GM10248 (cell line): ENCODE measurements at regions not wholly inside any gene's neighbourhood (a gene's known extent, or its start where the extent isn't known, plus 50 kb on each side); places are given as distances from the start of the nearest gene placed in this dataset.
"Not testable (repeated sequence)": the region's sequence is repeated elsewhere in the genome, so short reads cannot be mapped to it uniquely, and the experiment has no call there.

Source experiments
- CTCF ChIA-PET: fragments of 300-600 bp; sonication (Branson Sonifier 250); formaldehyde crosslinking; extraction: SDS; loops from one replicate; lab custom pipeline; 2021; ENCODE audit warnings: antibody characterized with exemption; lab: Yijun Ruan, JAX
- POLR2A ChIA-PET: fragments of 350-650 bp; sonication (Branson Sonifier 250); formaldehyde crosslinking; extraction: SDS; loops from one replicate; lab custom pipeline; 2020; ENCODE audit warnings: antibody characterized with exemption; lab: Yijun Ruan, JAX
- DNase-seq: peaks from one replicate; pipeline ENCODE4 v3.0.0; 2012; ENCODE audit errors: extremely low spot score
- CTCF ChIP-seq: IDR thresholded peaks from 2 replicates; pipeline ENCODE4 v1.5.1; 2012; ENCODE audit warnings: mild to moderate bottlenecking, low read depth; ENCODE audit errors: extremely low read depth, missing control alignments, control extremely low read depth

- POLR2A ChIA-PET, CTCF ChIA-PET, DNase-seq: not testable (repeated sequence)
Measured at GRCh38 chr13:109702030-109702597, 84.3 kb downstream of the IRS2 start.

GRCh38 chr13:109700176-109700575, 86.2 kb downstream of the IRS2 start:
- POLR2A ChIA-PET = no interaction called here

GRCh38 chr13:109699628-109700071, 86.7 kb downstream of the IRS2 start:
- POLR2A ChIA-PET = no interaction called here

More at GRCh38 chr13:109700176-109700575, 86.2 kb downstream of the IRS2 start:
- CTCF ChIA-PET = interaction anchor here (1.3 kb wide), 1 partner anchor 47 kb away, joined by 3 read pairs; no protein-coding TSS in a partner anchor
- no peak for DNase-seq
- no peak for TF ChIP-seq CTCF

GRCh38 chr13:109698779-109699178, 87.6 kb downstream of the IRS2 start:
- CTCF ChIA-PET = interaction anchor here (0.9 to 1.4 kb wide), 2 partner anchors 14 to 81 kb away, joined by 3 to 5 read pairs; no protein-coding TSS in a partner anchor
- POLR2A ChIA-PET = no interaction called here
- DNase-seq = no peak
- no peak for TF ChIP-seq CTCF

More at GRCh38 chr13:109699628-109700071, 86.7 kb downstream of the IRS2 start:
- no peak for TF ChIP-seq CTCF
- DNase-seq = no peak
- CTCF ChIA-PET = interaction anchor here (0.9 to 1.4 kb wide), 3 partner anchors 13 to 80 kb away, joined by 3 to 5 read pairs (median 3); no protein-coding TSS in a partner anchor

- DNase-seq = no peak
- CTCF ChIA-PET = interaction anchor here (0.8 kb wide), 1 partner anchor 15 kb away, joined by 3 read pairs; no protein-coding TSS in a partner anchor
- POLR2A ChIA-PET = no interaction called here
- TF ChIP-seq CTCF = no peak
Measured at GRCh38 chr13:109697936-109698335, 88.4 kb downstream of the IRS2 start.

- POLR2A ChIA-PET = no interaction called here
- no peak for TF ChIP-seq CTCF
- no peak for DNase-seq
- CTCF ChIA-PET = no interaction called here
Measured at GRCh38 chr13:109695402-109696190, 90.8 kb downstream of the IRS2 start.

- ChIA-PET CTCF (no interaction called here), POLR2A (no interaction called here)
- TF ChIP-seq CTCF = no peak
- DNase-seq = no peak
Measured at GRCh38 chr13:109694972-109695371, 91.4 kb downstream of the IRS2 start.
